ENCODE measurements at regions not wholly inside any gene's neighbourhood (a gene's known extent, or its start where the extent isn't known, plus 50 kb on each side); places are given as distances from the start of the nearest gene placed in this dataset.
"Not testable (repeated sequence)": the region's sequence is repeated elsewhere in the genome, so short reads cannot be mapped to it uniquely, and the experiment has no call there.

DNA sequence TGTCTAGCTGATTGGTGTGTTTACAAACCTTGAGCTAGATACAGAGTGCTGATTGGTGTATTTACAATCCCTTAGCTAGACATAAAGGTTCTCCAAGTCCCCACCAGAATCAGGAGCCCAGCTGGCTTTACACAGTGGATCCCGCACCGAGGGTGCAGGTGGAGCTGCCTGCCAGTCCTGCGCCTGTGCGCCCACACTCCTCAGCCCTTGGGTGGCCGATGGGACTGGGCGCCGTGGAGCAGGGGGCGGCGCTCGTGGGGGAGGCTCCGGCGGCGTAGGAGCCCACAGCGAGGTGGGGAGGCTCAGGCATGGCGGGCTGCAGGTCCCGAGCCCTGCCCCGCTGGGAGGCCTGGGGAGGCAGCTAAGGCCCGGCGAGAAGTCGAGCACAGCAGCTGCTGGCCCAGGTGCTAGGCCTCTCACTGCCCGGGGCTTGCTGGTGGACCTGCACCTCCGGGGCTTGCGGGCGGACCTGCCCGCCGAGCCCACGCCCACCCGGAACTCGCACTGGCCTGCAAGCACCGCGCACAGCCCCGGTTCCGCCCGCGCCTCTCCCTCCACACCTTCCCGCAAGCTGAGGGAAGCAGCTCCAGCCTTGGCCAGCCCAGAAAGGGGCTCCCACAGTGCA, 51.0 kb upstream of the CDYL start:
- DNase-seq (ENCODE audit: low read depth in 4 of 4, low spot score in 1 of 4), result not testable (repeated sequence)

- DNase-seq (ENCODE audit: low read depth in 4 of 4, low spot score in 1 of 4), result not testable (repeated sequence)
These were observed 51.5 kb upstream of the CDYL start for GRCh38 chr6:4724727-4725126.

DNA sequence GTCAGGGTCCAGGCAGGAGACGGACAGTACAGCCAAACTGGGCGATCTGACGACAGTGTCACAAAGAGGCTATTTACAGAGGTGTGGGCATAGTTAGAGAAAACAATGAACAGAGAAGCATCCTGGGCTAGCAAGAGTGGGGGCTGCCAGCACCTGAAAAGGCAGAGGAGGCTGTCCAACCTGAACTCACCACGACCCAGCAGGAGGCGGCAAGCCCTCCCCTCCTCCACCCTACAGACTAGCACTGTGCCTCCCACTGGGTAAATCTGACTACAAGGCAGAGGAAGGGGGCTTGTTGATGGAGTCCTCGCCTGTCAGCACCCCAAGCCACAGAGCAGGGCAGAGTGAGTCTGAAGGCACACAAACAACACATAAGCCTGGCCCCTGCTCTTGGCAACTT, 52.8 kb upstream of the CDYL start:
- no peak for DNase-seq (ENCODE audit: low read depth in 4 of 4, low spot score in 1 of 4)

DNA sequence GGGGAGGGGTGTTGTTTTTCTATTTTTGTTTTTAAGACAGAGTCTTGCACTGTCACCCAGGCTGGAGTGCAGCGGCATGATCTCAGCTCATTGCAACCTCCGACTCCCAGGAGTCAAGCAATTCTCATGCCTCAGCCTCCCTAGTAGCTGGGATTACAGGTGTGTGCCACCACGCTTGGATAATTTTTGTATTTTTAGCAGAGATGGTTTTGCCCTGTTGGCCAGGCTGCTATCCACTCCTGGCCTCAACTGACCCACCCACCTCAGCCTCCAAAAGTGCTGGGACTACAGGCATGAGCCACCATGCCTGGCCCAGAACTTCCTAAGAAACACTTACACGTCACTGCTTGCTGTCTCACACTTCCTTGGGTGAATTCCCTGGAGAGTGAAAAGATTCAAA, 54.8 kb upstream of the CDYL start:
- not testable (repeated sequence) for DNase-seq (ENCODE audit: low read depth in 4 of 4, low spot score in 1 of 4)

DNA sequence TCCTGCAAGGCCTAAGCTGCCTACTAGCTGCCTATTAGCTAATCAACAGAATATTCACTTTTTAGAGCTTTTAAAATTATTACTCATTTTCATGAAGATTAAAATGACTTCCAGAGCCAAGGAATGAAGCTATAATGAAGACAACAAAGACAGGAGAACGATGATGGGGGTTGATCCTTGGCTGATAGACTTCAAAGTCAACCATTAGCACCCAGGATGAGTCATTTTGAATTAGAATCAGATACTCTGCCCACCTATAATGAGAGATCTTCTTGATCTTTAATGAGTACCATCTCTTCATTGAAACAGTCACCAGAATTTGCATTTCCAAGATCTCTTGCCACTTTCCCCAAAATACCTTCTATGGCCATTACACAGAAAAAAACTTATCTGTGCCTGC, 56.7 kb upstream of the CDYL start:
- no peak for DNase-seq (ENCODE audit: low read depth in 4 of 4, low spot score in 1 of 4)

GRCh38 chr6:4717856-4718255, 58.3 kb upstream of the CDYL start:
- no peak for DNase-seq (ENCODE audit: low read depth in 4 of 4, low spot score in 1 of 4)

- no peak for DNase-seq (ENCODE audit: low read depth in 4 of 4, low spot score in 1 of 4)
These were observed 59.1 kb upstream of the CDYL start for GRCh38 chr6:4717124-4717523.

DNA sequence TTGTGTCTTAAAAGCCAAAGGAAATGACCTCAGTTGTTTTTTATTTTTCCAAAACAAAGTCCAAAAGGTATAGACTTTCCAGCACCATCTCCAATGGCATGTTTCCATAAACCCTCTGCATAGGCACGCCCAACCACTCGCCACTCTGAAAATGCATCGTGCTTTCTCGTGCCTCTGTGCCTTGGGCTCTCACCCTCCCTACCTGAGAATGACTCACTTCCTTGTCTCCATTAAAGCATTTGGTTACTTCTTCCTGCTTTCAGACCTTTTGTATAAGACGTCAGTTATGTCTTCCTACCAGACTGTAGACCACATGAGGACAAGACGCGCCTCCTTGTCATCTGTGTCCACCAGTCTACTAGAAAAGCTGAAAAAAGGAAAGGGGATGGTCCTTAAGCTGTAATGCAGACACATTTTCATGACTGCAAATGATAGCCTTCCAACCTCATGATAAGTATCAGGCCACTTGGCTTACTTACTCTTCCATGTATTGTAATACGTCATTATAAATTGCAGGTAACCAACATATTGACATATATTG, 61.2 kb upstream of the CDYL start:
- DNase-seq (ENCODE audit: low read depth in 4 of 4, low spot score in 1 of 4), result no peak

- no peak for DNase-seq (ENCODE audit: low read depth in 4 of 4, low spot score in 1 of 4)
These were observed 63.9 kb upstream of the CDYL start for GRCh38 chr6:4712291-4712690.

DNA sequence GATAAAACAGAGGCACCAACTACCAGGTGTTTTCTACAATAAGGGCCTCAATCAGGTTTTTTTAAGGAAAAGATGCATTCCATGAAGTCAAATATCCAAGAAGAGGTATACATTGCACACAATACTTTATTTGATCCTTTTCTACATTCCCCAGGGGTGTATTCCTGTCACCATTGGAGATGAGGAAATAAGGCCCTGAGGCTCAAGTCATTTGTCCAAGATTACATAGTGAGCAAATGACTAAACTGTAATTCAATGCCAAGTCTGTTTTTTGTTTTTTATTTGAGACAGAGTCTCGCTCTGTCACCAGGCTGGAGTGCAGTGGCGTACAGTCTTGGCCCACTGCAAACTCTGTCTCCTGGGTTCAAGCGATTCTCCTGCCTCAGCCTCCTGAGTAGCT, 69.2 kb upstream of the CDYL start:
- no peak for DNase-seq (ENCODE audit: low read depth in 4 of 4, low spot score in 1 of 4)

- DNase-seq (ENCODE audit: low read depth in 4 of 4, low spot score in 1 of 4), result no peak
These were observed 70.4 kb upstream of the CDYL start for GRCh38 chr6:4705809-4706208.

DNA sequence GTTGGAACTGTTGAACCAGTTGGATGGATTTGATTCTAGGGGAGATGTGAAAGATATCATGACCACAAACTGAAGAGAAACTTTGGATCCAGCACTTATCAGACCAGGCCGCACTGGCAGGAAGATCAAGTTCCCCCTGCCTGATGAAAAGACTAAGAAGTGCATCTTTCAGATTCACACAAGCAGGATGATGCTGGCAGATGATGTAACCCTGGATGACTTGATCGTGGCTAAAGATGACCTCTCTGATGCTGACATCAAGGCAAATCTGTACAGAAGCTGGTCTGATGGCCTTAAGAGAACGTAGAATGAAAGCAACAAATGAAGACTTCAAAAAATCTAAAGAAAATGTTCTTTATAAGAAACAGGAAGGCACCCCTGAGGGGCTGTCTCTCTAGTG, 72.8 kb upstream of the CDYL start:
- DNase-seq (ENCODE audit: low read depth in 4 of 4, low spot score in 1 of 4), result no peak

GRCh38 chr6:4698901-4699659, 77.1 kb upstream of the CDYL start:
- DNase-seq (ENCODE audit: low read depth in 4 of 4, low spot score in 1 of 4), result no peak

DNA sequence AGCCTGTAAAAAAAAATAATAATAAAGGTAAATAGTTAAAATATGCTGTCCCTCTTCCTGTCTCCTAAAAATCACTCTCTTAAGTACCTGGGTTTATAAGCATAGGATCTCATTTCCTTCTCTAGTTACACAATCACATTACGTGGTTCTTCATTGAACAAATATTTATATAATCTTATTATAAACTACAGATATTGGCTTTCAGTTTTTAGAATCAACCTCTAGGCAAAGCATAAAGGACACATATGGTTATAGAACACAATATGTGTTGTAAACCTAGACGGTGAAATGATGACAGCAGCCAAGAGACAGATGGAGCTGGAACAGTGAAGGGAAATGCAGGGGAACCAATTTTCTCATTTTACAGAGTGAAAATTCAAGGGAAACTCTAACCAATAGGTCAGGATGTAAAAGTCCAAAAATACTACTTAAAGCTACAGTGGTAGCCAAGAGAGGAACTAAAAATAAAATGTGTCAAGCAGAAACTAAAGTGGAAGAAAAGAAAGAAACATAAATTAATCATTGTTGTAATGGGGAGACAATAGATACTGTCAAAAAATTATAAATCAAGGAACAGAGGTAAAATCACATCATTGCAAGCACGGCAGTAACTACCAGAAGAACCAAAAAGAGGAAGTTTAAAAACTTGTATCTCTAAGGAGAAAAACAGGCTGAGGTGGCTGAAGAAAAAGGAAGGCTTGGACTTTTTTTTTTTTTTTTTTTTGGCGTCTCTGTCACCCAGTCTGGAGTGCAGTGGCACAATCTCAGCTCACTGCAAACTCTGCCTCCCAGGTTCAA, 82.8 kb upstream of the CDYL start:
- DNase-seq (ENCODE audit: low read depth in 4 of 4, low spot score in 1 of 4), result no peak

- DNase-seq (ENCODE audit: low read depth in 4 of 4, low spot score in 1 of 4), result no peak
These were observed 83.5 kb upstream of the CDYL start for GRCh38 chr6:4692664-4693063.

GRCh38 chr6:4687989-4688947, 87.9 kb upstream of the CDYL start:
- no peak for DNase-seq (ENCODE audit: low read depth in 4 of 4, low spot score in 1 of 4)

- DNase-seq (ENCODE audit: low read depth in 4 of 4, low spot score in 1 of 4), result no peak
These were observed 88.6 kb upstream of the CDYL start for GRCh38 chr6:4687656-4687988.

GRCh38 chr6:4682431-4683097, 93.6 kb upstream of the CDYL start:
- no peak for DNase-seq (ENCODE audit: low read depth in 4 of 4, low spot score in 1 of 4)

DNA sequence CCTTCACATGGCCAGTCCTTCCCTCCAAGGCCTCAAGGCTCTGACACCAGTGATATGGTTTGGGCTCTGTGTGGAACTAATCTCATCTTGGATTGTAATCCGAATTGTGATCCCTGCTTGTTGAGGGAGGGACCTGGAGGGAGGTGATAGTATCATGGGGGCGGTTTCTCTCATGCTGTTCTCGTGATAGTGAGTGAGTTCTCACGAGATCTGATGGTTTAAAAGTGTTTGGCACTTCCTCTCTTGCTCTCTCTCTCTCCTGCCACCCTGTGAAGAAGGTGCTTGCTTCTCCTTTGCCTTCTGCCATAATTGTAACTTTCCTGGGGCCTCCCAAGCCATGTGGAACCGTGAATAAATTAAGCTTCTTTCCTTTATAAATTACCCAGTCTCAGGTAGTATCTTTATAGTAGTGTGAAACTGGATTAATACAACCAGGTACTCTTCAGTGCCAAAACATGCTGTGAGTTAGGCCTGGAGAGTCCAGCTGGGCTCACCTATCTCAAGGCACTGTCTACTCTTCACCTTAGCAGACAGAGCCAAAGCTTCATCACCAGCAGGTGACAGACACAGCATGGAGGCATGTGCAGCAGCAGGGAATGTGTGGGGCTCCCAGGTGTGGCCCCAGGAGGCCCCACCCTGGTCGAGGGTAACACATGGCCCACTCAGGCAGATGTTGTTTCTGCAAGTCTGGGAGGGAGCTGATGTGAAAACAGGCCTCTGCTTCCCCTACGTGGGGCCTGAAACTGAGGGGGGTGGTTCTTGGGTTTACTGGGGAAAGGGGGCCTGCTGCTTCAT, 97.5 kb upstream of the CDYL start:
- DNase-seq (ENCODE audit: low read depth in 4 of 4, low spot score in 1 of 4), result no peak

DNA sequence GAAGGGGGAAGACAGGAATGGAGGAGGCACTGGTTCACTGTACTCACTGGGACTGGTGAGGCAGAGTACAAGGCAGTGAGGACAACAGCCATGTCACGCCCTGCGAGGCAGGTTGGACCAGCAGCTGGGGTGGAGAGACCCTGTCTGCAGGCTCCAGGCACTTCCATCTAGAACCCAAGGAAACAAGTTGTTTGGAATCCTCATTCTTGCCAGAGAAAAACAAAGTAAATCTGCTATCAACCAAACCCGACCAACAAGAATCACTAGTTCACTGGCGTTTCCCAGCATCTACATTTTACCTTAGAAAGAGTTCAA, 98.5 kb upstream of the CDYL start:
- no peak for DNase-seq (ENCODE audit: low read depth in 4 of 4, low spot score in 1 of 4)

Data from stimulated activated CD4-positive, alpha-beta T cell treated with anti-CD3 and anti-CD28 coated beads, Interleukin-1b, Interleukin-23, amount 100 ng/mL, for 24 hours (primary cell).